ENCODE measurements at regions not wholly inside any gene's neighbourhood (a gene's known extent, or its start where the extent isn't known, plus 50 kb on each side); places are given as distances from the start of the nearest gene placed in this dataset.

DNA sequence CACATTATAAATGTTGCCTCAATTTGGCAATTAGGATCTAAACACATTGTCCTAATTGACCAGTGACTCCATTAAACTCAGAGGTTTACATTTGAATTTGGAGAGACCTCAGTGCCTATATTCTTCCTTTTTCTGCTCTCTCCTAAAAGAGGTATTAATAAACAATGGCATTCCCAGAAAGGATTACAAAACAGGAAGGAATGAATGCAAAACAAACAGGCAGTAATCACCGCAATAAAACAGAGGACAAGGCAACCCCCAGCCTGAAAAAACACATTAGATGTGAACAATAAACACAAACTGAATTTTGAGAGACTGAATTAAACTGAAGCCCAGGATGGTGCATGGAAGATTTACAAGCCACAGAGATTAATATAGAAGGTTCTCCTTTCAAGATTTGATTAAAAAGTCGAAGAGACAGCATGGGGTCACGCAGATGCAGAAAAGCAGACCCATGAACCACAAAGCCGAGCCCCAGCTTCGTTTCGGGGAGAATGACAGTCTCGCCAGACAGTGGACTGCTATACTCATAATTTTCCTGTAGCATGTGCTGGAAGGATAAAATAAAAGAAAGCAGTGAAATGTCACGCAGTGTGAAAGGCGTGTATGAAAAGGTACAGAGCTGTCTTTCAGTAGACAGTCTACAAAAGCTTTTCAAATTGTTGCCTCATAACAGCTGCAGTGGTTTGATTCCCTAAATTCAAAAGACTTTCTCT is 503.0 kb downstream of the LIG4 start:
- Histone ChIP-seq H3K79me1 (ENCODE audit: insufficient read depth, low read depth, low read length, poor library complexity, severe bottlenecking) (no peaks in the 10 kb centered on the region), H3K23me2 (ENCODE audit: insufficient read length, low read depth, low read length, poor library complexity, severe bottlenecking) (no peaks in the 10 kb centered on the region), H2BK20ac (ENCODE audit: low read depth, low read length, poor library complexity, severe bottlenecking) (no peak overlapping the region), H4K8ac (replicated peaks; ENCODE audit: insufficient read length, low read depth, low read length) (no peak overlapping the region), H3K27ac (ENCODE audit: insufficient read length, low read depth, low read length) (no peak overlapping the region), H3K27me3 (ENCODE audit: insufficient read depth, low read length) (no peaks in the 10 kb centered on the region), H3K18ac (ENCODE audit: insufficient read length, low read depth, low read length) (no peak overlapping the region), H2BK12ac (ENCODE audit: insufficient read length, low read depth, low read length) (no peak overlapping the region), H2AFZ (ENCODE audit: low read length) (no peak overlapping the region), H3K4me1 (ENCODE audit: insufficient read depth, low read length) (no peaks in the 10 kb centered on the region), H3K23ac (ENCODE audit: insufficient read length, low read depth, low read length) (no peak overlapping the region), H3T11ph (ENCODE audit: low read length) (no peak overlapping the region), H3K4me2 (ENCODE audit: insufficient read depth, insufficient read length, low read length) (no peak overlapping the region), H2BK15ac (ENCODE audit: low read depth, low read length) (no peak overlapping the region), H4K5ac (ENCODE audit: insufficient read length, low read depth, low read length) (no peak overlapping the region), H3K4ac (ENCODE audit: low read depth, low read length) (no peak overlapping the region), H2BK120ac (ENCODE audit: low read depth, low read length, poor library complexity, severe bottlenecking) (no peak overlapping the region), H3K14ac (ENCODE audit: insufficient read depth, low read length) (no peak overlapping the region), H4K20me1 (ENCODE audit: control insufficient read depth, insufficient read depth, insufficient read length) (no peaks in the 10 kb centered on the region), H3K79me2 (ENCODE audit: insufficient read depth, low read length) (no peaks in the 10 kb centered on the region), H2AK5ac (ENCODE audit: insufficient read length, low read length) (no peak overlapping the region), H4K91ac (ENCODE audit: insufficient read length, low read depth, low read length) (no peak overlapping the region), H3K9me3 (ENCODE audit: control insufficient read depth, low read depth, low read length) (no peaks in the 10 kb centered on the region), H2BK5ac (ENCODE audit: insufficient read length, low read length) (no peak overlapping the region), H3K56ac (ENCODE audit: insufficient read length, low read depth, low read length) (no peak overlapping the region), H3K9ac (ENCODE audit: extremely low read depth, insufficient read length, low read length) (no peak overlapping the region)
- no CpG with 5 or more reads among the region's 9 CpGs for WGBS (ENCODE audit: extremely low coverage, insufficient read length, low lambda C conversion rate)
- TF ChIP-seq, protein P1, sequence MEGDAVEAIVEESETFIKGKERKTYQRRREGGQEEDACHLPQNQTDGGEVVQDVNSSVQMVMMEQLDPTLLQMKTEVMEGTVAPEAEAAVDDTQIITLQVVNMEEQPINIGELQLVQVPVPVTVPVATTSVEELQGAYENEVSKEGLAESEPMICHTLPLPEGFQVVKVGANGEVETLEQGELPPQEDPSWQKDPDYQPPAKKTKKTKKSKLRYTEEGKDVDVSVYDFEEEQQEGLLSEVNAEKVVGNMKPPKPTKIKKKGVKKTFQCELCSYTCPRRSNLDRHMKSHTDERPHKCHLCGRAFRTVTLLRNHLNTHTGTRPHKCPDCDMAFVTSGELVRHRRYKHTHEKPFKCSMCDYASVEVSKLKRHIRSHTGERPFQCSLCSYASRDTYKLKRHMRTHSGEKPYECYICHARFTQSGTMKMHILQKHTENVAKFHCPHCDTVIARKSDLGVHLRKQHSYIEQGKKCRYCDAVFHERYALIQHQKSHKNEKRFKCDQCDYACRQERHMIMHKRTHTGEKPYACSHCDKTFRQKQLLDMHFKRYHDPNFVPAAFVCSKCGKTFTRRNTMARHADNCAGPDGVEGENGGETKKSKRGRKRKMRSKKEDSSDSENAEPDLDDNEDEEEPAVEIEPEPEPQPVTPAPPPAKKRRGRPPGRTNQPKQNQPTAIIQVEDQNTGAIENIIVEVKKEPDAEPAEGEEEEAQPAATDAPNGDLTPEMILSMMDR (conservative IDR thresholded peaks at IDR 0.05) = no peak
- Mint-ChIP-seq H3K36me3 (ENCODE audit: insufficient read depth in 1 of 3, low read depth in 3 of 3) (no peaks in the 10 kb centered on the region), H3K9me3 (no peaks in the 10 kb centered on the region), H3K4me3 (no peak overlapping the region), H3K27me3 (ENCODE audit: low read depth) (no peaks in the 10 kb centered on the region), H3K4me1 (peaks cover 6 to 12% of the 10 kb centered on the region in 2 experiments; a peak in 3 of 4 replicates), H3K27ac (peak overlapping the region in 1 of 3 experiments; percentile 15; a peak in 1 of 7 replicates)
- DNase-seq = no peak

Measured in H9 (cell line).